Panc1 (cell line): ENCODE measurements at regions not wholly inside any gene's neighbourhood (a gene's known extent, or its start where the extent isn't known, plus 50 kb on each side); places are given as distances from the start of the nearest gene placed in this dataset.

Experiments used
- ATAC-seq: fragments of 200-7000 bp; cut with Tn5 transposase; 2 replicates; pipeline ENCODE4 v1.9.1; 2020; ENCODE audit warnings: mild to moderate bottlenecking, moderate library complexity
- BruUV-seq: library from RNA; stranded (reverse); fragments of 400-500 nt; replicated peaks from 2 replicates; lab custom pipeline; 2021; lab: Mats Ljungman, UMichigan
- CTCF ChIA-PET: fragments of 300-600 bp; sonication (Branson Sonifier 250); formaldehyde crosslinking; loops from one replicate; lab custom pipeline; 2022; ENCODE audit warnings: antibody characterized with exemption; lab: Charles Lee
- POLR2A ChIA-PET: fragments of 300-600 bp; sonication (Branson Sonifier 250); formaldehyde crosslinking; loops from one replicate; lab custom pipeline; 2022; ENCODE audit warnings: antibody characterized with exemption; lab: Charles Lee
- DNase-seq: peaks from one replicate; pipeline ENCODE4 v3.0.0-alpha.2; 2010; ENCODE audit warnings: low read depth, low spot score
- H3K27ac ChIP-seq: 2 replicates; pipeline ENCODE4 v1.5.1; 2011; ENCODE audit warnings: mild to moderate bottlenecking, low read length, inconsistent platforms
- H3K27me3 ChIP-seq: fragments of 200-500 bp; sonication (Bioruptor generic); 2 replicates; pipeline ENCODE4 v1.6.0; 2014; ENCODE audit warnings: low read length, inconsistent platforms; ENCODE audit not compliant: control insufficient read depth, insufficient read depth
- H3K36me3 ChIP-seq: fragments of 200-500 bp; sonication (Bioruptor generic); 2 replicates; pipeline ENCODE4 v1.5.1; 2014; ENCODE audit warnings: inconsistent platforms, mild to moderate bottlenecking, low read length, moderate library complexity; ENCODE audit not compliant: control insufficient read depth, insufficient read depth
- H3K4me1 ChIP-seq: 2 replicates; pipeline ENCODE4 v1.5.1; 2011; ENCODE audit warnings: inconsistent platforms, mild to moderate bottlenecking, low read length, moderate library complexity; ENCODE audit not compliant: control insufficient read depth, insufficient read depth
- H3K4me3 ChIP-seq, 2 experiments: 2 replicates each; pipeline ENCODE4 v1.5.1; 2011 to 2012; ENCODE audit warnings: low read depth in 2 of 2, low read length in 2 of 2, mild to moderate bottlenecking in 2 of 2, inconsistent platforms in 1 of 2, moderate library complexity in 1 of 2
- H3K9me3 ChIP-seq: fragments of 200-500 bp; sonication (Bioruptor generic); 2 replicates; pipeline ENCODE4 v1.5.1; 2014; ENCODE audit warnings: low read depth, mild to moderate bottlenecking, inconsistent platforms, low read length, moderate library complexity; ENCODE audit not compliant: control insufficient read depth, insufficient read depth
- POLR2AphosphoS5 ChIP-seq: IDR thresholded peaks from 2 replicates; pipeline ENCODE4 v1.6.1; 2012; ENCODE audit warnings: mild to moderate bottlenecking, low read depth, low read length, moderate library complexity
- REST ChIP-seq, 2 experiments: IDR thresholded peaks; 2 replicates each; pipeline ENCODE4 v1.6.1; 2011 to 2012; ENCODE audit warnings: low read depth in 2 of 2, control low read depth in 1 of 2, low read length in 1 of 2, mild to moderate bottlenecking in 1 of 2, moderate library complexity in 1 of 2; ENCODE audit not compliant: insufficient read depth in 1 of 2
- SIN3A ChIP-seq: IDR thresholded peaks from 2 replicates; pipeline ENCODE4 v1.6.1; 2012; ENCODE audit warnings: low read depth, mild to moderate bottlenecking, low read length, moderate library complexity, borderline replicate concordance; ENCODE audit not compliant: insufficient read depth
- TCF7L2 ChIP-seq: IDR thresholded peaks from 2 replicates; pipeline ENCODE4 v1.6.1; 2011; ENCODE audit warnings: mild to moderate bottlenecking, low read depth, low read length, inconsistent platforms
- in situ Hi-C: cut with HindIII; loops from 2 replicates; pipeline ENCODE4 v1.10.0; 2016; ENCODE audit warnings: low sequenced_read_pairs, low pct_unique_long_range_greater_than_20kb
- intact Hi-C: fragments of 100-400 bp; cut with micrococcal nuclease; formaldehyde crosslinking; loops from one replicate; pipeline ENCODE4 v1.10.0; 2022; ENCODE audit not compliant: unreplicated experiment
- TF ChIP-seq, protein P1 (sequence below): fragments of 450-650 bp; IDR thresholded peaks from 2 replicates; pipeline ENCODE4 v1.5.1; 2017; ENCODE audit warnings: mild to moderate bottlenecking

GRCh38 chr6:134414793-134415192 lies 96.9 kb upstream of the SGK1 start:
- TF ChIP-seq POLR2AphosphoS5 = no peak
- TF ChIP-seq REST (IDR thresholded peaks at IDR 0.05; ENCODE audit: insufficient read depth in 1 of 2, low read depth in 2 of 2, low read length in 1 of 2) = no peak
- TF ChIP-seq, protein P1, sequence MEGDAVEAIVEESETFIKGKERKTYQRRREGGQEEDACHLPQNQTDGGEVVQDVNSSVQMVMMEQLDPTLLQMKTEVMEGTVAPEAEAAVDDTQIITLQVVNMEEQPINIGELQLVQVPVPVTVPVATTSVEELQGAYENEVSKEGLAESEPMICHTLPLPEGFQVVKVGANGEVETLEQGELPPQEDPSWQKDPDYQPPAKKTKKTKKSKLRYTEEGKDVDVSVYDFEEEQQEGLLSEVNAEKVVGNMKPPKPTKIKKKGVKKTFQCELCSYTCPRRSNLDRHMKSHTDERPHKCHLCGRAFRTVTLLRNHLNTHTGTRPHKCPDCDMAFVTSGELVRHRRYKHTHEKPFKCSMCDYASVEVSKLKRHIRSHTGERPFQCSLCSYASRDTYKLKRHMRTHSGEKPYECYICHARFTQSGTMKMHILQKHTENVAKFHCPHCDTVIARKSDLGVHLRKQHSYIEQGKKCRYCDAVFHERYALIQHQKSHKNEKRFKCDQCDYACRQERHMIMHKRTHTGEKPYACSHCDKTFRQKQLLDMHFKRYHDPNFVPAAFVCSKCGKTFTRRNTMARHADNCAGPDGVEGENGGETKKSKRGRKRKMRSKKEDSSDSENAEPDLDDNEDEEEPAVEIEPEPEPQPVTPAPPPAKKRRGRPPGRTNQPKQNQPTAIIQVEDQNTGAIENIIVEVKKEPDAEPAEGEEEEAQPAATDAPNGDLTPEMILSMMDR = no peak
- no peak for TF ChIP-seq SIN3A
- no peak for TF ChIP-seq TCF7L2
- ChIA-PET CTCF (no interaction called here), POLR2A (no interaction called here)
- Histone ChIP-seq H3K9me3 (no peaks in the 10 kb centered on the region), H3K27me3 (no peaks in the 10 kb centered on the region), H3K4me3 (no peak overlapping the region), H3K27ac (no peak overlapping the region), H3K36me3 (no peaks in the 10 kb centered on the region), H3K4me1 (no peaks in the 10 kb centered on the region)
- no peak for ATAC-seq
- no TSS peak for BruUV-seq
- in situ Hi-C loops (no loop called here), intact Hi-C loops (no loop called here)
- DNase-seq = no peak

DNA sequence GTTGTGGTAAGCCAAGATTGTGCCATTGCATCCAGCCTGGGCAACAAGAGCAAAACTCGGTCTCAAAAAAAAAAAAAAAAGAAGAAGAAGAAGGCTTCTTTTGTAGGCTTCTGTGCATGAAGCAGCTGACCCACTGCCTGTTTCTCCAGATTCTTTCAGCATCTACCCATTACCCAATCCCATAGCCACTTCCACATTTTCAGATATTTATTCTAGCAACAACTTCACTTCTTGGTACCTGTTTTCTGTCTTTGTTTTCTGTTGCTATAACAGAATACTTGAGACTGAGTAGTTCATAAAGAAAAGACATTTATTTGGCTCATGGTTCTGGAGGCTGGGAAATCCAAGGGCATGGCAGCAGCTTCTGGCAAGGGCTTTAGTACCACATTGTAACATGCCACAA lies 95.3 kb upstream of the SGK1 start:
- TF ChIP-seq REST (IDR thresholded peaks at IDR 0.05; ENCODE audit: insufficient read depth in 1 of 2, low read depth in 2 of 2, low read length in 1 of 2) (no peak), TCF7L2 (no peak), SIN3A (no peak), POLR2AphosphoS5 (no peak)
- TF ChIP-seq, protein P1 = no peak
- Histone ChIP-seq H3K27me3 (no peaks in the 10 kb centered on the region), H3K4me3 (no peak overlapping the region), H3K27ac (no peak overlapping the region), H3K9me3 (no peaks in the 10 kb centered on the region), H3K36me3 (no peaks in the 10 kb centered on the region), H3K4me1 (no peaks in the 10 kb centered on the region)
- POLR2A ChIA-PET = no interaction called here
- CTCF ChIA-PET = no interaction called here
- ATAC-seq = no peak
- in situ Hi-C loops (no loop called here), intact Hi-C loops (no loop called here)
- BruUV-seq = no TSS peak
- DNase-seq = no peak
